Testis (tissue), 2 donors: ENCODE measurements at regions not wholly inside any gene's neighbourhood (a gene's known extent, or its start where the extent isn't known, plus 50 kb on each side); places are given as distances from the start of the nearest gene placed in this dataset.

Source experiments
- POLR2A ChIP-seq: fragments of 450-650 bp; IDR thresholded peaks from one replicate; pipeline ENCODE4 v1.6.1; 2017; ENCODE audit warnings: antibody characterized with exemption, mild to moderate bottlenecking, moderate library complexity
- TF ChIP-seq, protein P1 (sequence below), 3 experiments: fragments of 450-650 bp in 2 of 3; fragments of 200-600 bp in 1 of 3; sonication (generic) in 1 of 3; IDR thresholded peaks; one replicate each; pipeline ENCODE4 v1.5.1; 2016 to 2019; ENCODE audit warnings: antibody characterized with exemption in 3 of 3, mild to moderate bottlenecking in 2 of 3, moderate library complexity in 1 of 3

DNA sequence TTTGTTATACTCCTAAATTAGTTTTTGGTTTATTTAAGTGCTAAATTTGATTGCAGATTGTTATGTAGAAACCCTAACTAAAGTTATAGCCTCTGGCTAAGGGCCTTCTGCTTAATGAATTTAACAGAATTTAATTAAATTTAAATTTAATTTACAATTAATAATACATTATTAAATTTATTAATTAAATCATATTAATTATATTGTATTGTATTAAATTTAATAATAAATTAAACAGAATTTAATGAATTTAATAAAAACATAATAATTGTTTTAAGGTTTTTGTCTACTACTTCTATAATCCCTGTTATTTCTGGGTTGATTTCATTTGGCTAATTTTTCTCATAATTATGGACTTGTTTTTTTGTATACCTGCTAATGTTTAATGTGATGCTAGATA lies 141.9 kb upstream of the TECRL start:
- TF ChIP-seq, protein P1, sequence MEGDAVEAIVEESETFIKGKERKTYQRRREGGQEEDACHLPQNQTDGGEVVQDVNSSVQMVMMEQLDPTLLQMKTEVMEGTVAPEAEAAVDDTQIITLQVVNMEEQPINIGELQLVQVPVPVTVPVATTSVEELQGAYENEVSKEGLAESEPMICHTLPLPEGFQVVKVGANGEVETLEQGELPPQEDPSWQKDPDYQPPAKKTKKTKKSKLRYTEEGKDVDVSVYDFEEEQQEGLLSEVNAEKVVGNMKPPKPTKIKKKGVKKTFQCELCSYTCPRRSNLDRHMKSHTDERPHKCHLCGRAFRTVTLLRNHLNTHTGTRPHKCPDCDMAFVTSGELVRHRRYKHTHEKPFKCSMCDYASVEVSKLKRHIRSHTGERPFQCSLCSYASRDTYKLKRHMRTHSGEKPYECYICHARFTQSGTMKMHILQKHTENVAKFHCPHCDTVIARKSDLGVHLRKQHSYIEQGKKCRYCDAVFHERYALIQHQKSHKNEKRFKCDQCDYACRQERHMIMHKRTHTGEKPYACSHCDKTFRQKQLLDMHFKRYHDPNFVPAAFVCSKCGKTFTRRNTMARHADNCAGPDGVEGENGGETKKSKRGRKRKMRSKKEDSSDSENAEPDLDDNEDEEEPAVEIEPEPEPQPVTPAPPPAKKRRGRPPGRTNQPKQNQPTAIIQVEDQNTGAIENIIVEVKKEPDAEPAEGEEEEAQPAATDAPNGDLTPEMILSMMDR (IDR thresholded peaks at IDR 0.05), result no peak
- TF ChIP-seq POLR2A, result no peak
